ENCODE measurements at regions not wholly inside any gene's neighbourhood (a gene's known extent, or its start where the extent isn't known, plus 50 kb on each side); places are given as distances from the start of the nearest gene placed in this dataset.
"Not testable (repeated sequence)": the region's sequence is repeated elsewhere in the genome, so short reads cannot be mapped to it uniquely, and the experiment has no call there.

DNA sequence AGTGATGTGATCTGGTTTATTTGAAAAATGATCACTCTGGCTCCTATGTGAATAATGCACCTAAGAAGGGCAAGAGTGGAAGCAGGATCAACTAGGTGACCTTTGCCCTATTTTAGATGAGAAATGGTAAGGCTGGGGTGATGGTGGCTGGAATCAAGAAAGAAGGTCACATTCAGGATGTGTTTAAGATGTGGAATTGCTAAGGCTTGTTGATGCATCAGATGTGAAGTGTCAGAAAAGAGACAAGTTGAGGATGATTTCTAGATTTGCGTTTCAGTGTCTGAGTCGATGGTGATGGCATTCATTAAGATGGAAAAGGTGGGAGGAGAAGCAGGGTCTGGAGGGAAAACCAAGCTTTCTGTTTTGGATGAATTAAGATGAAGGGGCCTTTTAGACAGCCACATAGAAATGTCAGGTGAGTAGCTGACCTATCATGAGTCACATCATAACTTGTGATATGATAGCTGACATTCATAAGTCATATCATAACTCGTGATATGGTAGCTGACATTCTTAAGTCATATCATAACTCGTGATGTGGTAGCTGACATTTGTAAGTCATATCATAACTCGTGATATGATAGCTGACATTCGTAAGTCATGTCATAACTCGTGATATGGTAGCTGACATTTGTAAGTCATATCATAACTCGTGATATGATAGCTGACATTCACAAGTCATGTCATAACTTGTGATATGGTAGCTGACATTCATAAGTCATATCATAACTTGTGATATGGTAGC lies 101.2 kb upstream of the SEC11C start:
- WGBS (ENCODE audit: low lambda C conversion rate), result 3% methylated on average over 7 of the region's 8 CpGs
- Histone ChIP-seq H3K79me2 (ENCODE audit: insufficient read depth, low read length) (no peaks in the 10 kb centered on the region), H3K4me1 (ENCODE audit: insufficient read depth, low read length) (no peaks in the 10 kb centered on the region), H3K27me3 (ENCODE audit: control insufficient read depth in 1 of 2, insufficient read depth in 2 of 2, low read length in 2 of 2) (peaks cover 2 to 19% of the 10 kb centered on the region in 2 experiments; a peak in 2 of 5 replicates), H3K4me2 (ENCODE audit: low read depth, low read length) (no peak overlapping the region), H3K9ac (ENCODE audit: insufficient read depth, low read depth, low read length) (no peak overlapping the region), H2AFZ (ENCODE audit: low read length) (no peak overlapping the region), H3K4me3 (replicated peaks in 1 of 3; ENCODE audit: insufficient read depth in 1 of 3, low read depth in 2 of 3, low read length in 3 of 3) (no peak overlapping the region), H3K9me3 (ENCODE audit: low read length) (no peaks in the 10 kb centered on the region), H3K36me3 (replicated peaks in 1 of 2; ENCODE audit: control insufficient read depth in 1 of 2, insufficient read depth in 2 of 2, low read length in 2 of 2) (no peaks in the 10 kb centered on the region), H4K20me1 (ENCODE audit: insufficient read depth, low read length) (no peaks in the 10 kb centered on the region), H3K27ac (ENCODE audit: extremely low read length, insufficient read depth, low read length) (no peak overlapping the region)
- no TSS peak for BruUV-seq (replicated peaks)
- intact Hi-C loops (cut with micrococcal nuclease; ENCODE audit: unreplicated experiment) (no loop called here), in situ Hi-C loops (cut with HindIII; ENCODE audit: extremely low pct_ligation_motif_present, low pct_unique_long_range_greater_than_20kb) (no loop called here)
- ChIA-PET CTCF (ENCODE audit: low intra/inter-chr PET ratio, low total read pairs) (no interaction called here), POLR2A (no interaction called here)
- ATAC-seq (no peak), FAIRE-seq (no peak), DNase-seq (ENCODE audit: low spot score) (no peak)
- TF ChIP-seq ZNF317 (CRISPR knock-in tag; IDR thresholded peaks at IDR 0.05), result no peak

DNA sequence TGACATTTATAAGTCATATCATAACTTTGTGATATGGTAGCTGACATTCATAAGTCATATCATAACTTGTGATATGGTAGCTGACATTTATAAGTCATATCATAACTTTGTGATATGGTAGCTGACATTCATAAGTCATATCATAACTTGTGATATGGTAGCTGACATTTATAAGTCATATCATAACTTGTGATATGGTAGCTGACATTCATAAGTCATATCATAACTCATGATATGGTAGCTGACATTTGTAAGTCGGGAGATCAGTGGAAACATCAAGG lies 100.7 kb upstream of the SEC11C start:
- ATAC-seq; FAIRE-seq; in situ Hi-C loops (cut with HindIII; ENCODE audit: extremely low pct_ligation_motif_present, low pct_unique_long_range_greater_than_20kb); intact Hi-C loops (cut with micrococcal nuclease; ENCODE audit: unreplicated experiment); H3K9me3 ChIP-seq (ENCODE audit: low read length); H3K4me3 ChIP-seq (replicated peaks in 1 of 3; ENCODE audit: insufficient read depth in 1 of 3, low read depth in 2 of 3, low read length in 3 of 3); H3K36me3 ChIP-seq (replicated peaks in 1 of 2; ENCODE audit: control insufficient read depth in 1 of 2, insufficient read depth in 2 of 2, low read length in 2 of 2); DNase-seq (ENCODE audit: low spot score); BruUV-seq (replicated peaks); CTCF ChIA-PET (ENCODE audit: low intra/inter-chr PET ratio, low total read pairs); H3K4me1 ChIP-seq (ENCODE audit: insufficient read depth, low read length); H3K79me2 ChIP-seq (ENCODE audit: insufficient read depth, low read length); H3K9ac ChIP-seq (ENCODE audit: insufficient read depth, low read depth, low read length); H3K27ac ChIP-seq (ENCODE audit: extremely low read length, insufficient read depth, low read length); H4K20me1 ChIP-seq (ENCODE audit: insufficient read depth, low read length); H2AFZ ChIP-seq (ENCODE audit: low read length); H3K4me2 ChIP-seq (ENCODE audit: low read depth, low read length); POLR2A ChIA-PET: not testable (repeated sequence)
- peaks cover 2 to 19% of the 10 kb centered on the region in 2 experiments; a peak in 2 of 5 replicates for H3K27me3 ChIP-seq (ENCODE audit: control insufficient read depth in 1 of 2, insufficient read depth in 2 of 2, low read length in 2 of 2)
- WGBS (ENCODE audit: low lambda C conversion rate), result 0% methylated on average over 1 of the region's 1 CpG

DNA sequence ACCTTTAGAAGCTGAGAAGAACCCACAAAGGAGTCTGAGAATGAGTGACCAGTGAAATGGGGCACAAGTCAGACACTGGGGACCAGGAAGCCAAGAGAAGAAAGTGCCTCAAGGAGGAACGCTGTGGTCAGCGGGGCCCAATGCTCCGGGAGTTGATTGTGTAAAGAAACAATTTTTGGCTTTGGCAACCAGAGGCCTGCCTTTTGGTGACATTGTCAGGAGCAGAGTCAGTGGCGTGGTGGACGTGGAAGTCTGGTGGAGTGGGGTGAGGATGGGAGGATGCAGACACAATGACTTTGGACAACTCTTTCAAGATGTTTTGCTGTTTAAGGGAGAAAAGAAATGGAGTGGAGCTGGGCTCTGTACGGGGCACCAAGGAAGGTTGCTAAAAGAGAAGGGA lies 100.2 kb upstream of the SEC11C start:
- Histone ChIP-seq H3K36me3 (replicated peaks in 1 of 2; ENCODE audit: control insufficient read depth in 1 of 2, insufficient read depth in 2 of 2, low read length in 2 of 2) (no peaks in the 10 kb centered on the region), H2AFZ (ENCODE audit: low read length) (no peak overlapping the region), H3K4me2 (ENCODE audit: low read depth, low read length) (no peak overlapping the region), H3K27me3 (ENCODE audit: control insufficient read depth in 1 of 2, insufficient read depth in 2 of 2, low read length in 2 of 2) (peaks cover 2 to 19% of the 10 kb centered on the region in 2 experiments; a peak in 2 of 5 replicates), H3K4me3 (replicated peaks in 1 of 3; ENCODE audit: insufficient read depth in 1 of 3, low read depth in 2 of 3, low read length in 3 of 3) (no peak overlapping the region), H4K20me1 (ENCODE audit: insufficient read depth, low read length) (no peaks in the 10 kb centered on the region), H3K4me1 (ENCODE audit: insufficient read depth, low read length) (no peaks in the 10 kb centered on the region), H3K27ac (ENCODE audit: extremely low read length, insufficient read depth, low read length) (no peak overlapping the region), H3K9ac (ENCODE audit: insufficient read depth, low read depth, low read length) (no peak overlapping the region), H3K9me3 (ENCODE audit: low read length) (no peaks in the 10 kb centered on the region), H3K79me2 (ENCODE audit: insufficient read depth, low read length) (no peaks in the 10 kb centered on the region)
- ATAC-seq (no peak), FAIRE-seq (no peak), DNase-seq (ENCODE audit: low spot score) (no peak)
- BruUV-seq (replicated peaks), result no TSS peak
- no peak for TF ChIP-seq HES4 (CRISPR knock-in tag; IDR thresholded peaks at IDR 0.05; ENCODE audit: borderline replicate concordance)
- TF ChIP-seq MYNN (CRISPR knock-in tag; IDR thresholded peaks at IDR 0.05; ENCODE audit: low read depth), result no peak
- TF ChIP-seq CSRNP1 (CRISPR knock-in tag; IDR thresholded peaks at IDR 0.05), result no peak
- no peak for TF ChIP-seq MAF1 (CRISPR knock-in tag; IDR thresholded peaks at IDR 0.05; ENCODE audit: borderline replicate concordance)
- no peak for TF ChIP-seq NFKBIZ (CRISPR knock-in tag; IDR thresholded peaks at IDR 0.05)
- intact Hi-C loops (cut with micrococcal nuclease; ENCODE audit: unreplicated experiment) (no loop called here), in situ Hi-C loops (cut with HindIII; ENCODE audit: extremely low pct_ligation_motif_present, low pct_unique_long_range_greater_than_20kb) (no loop called here)
- CTCF ChIA-PET (ENCODE audit: low intra/inter-chr PET ratio, low total read pairs), result no interaction called here
- POLR2A ChIA-PET, result no interaction called here
- 31% methylated on average over 6 of the region's 6 CpGs for WGBS (ENCODE audit: low lambda C conversion rate)

Measured in HepG2 (cell line).